SJCRH30 (cell line): ENCODE measurements at regions not wholly inside any gene's neighbourhood (a gene's known extent, or its start where the extent isn't known, plus 50 kb on each side); places are given as distances from the start of the nearest gene placed in this dataset.

Experiments used
- DNase-seq, 2 experiments: peaks; one replicate each; pipeline ENCODE4 v3.0.0-alpha.2; 2015 to 2020
- H3K27ac ChIP-seq: fragments of 250-450 bp; sonication (Bioruptor Pico); 2 replicates; pipeline ENCODE4 v1.5.1; 2020; ENCODE audit warnings: mild to moderate bottlenecking, moderate library complexity
- H3K27me3 ChIP-seq: fragments of 250-450 bp; sonication (Bioruptor Pico); 2 replicates; pipeline ENCODE4 v1.5.1; 2020; ENCODE audit warnings: mild to moderate bottlenecking, moderate library complexity
- H3K36me3 ChIP-seq: fragments of 250-450 bp; sonication (Bioruptor Pico); 2 replicates; pipeline ENCODE4 v1.5.1; 2020; ENCODE audit warnings: mild to moderate bottlenecking, moderate library complexity
- H3K4me1 ChIP-seq: fragments of 250-450 bp; sonication (Bioruptor Pico); 2 replicates; pipeline ENCODE4 v1.5.1; 2020; ENCODE audit warnings: mild to moderate bottlenecking, moderate library complexity
- H3K4me3 ChIP-seq: fragments of 250-450 bp; sonication (Bioruptor Pico); 2 replicates; pipeline ENCODE4 v1.5.1; 2020; ENCODE audit warnings: mild to moderate bottlenecking, moderate library complexity
- H3K9me3 ChIP-seq: fragments of 250-450 bp; sonication (Bioruptor Pico); replicated peaks from 2 replicates; pipeline ENCODE4 v1.5.1; 2020; ENCODE audit warnings: mild to moderate bottlenecking, moderate library complexity

DNA sequence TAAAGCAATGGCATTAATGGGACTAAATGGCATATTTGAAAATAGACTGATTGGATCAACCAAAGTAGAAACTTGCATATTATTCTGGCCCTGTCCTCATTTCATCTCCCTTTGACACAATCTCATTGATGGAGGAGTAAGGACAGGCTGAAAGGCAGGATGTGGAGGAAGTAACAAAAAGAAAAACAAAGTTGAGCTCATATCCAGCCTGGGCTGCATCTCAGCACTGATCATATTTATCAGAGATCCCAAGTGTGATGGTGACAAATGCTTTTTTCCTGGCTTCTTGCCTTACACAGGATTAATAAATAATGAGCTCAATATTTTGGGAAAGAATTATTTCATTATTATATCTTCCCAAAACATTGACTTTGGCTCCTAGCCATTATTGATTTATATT is 622.7 kb downstream of the CD109 start:
- no peak for DNase-seq
- no peak overlapping the region for H3K4me3 ChIP-seq
- no peak overlapping the region for H3K27ac ChIP-seq
- no peaks in the 10 kb centered on the region for H3K36me3 ChIP-seq
- H3K9me3 ChIP-seq: no peaks in the 10 kb centered on the region
- no peaks in the 10 kb centered on the region for H3K27me3 ChIP-seq
- no peaks in the 10 kb centered on the region for H3K4me1 ChIP-seq

DNA sequence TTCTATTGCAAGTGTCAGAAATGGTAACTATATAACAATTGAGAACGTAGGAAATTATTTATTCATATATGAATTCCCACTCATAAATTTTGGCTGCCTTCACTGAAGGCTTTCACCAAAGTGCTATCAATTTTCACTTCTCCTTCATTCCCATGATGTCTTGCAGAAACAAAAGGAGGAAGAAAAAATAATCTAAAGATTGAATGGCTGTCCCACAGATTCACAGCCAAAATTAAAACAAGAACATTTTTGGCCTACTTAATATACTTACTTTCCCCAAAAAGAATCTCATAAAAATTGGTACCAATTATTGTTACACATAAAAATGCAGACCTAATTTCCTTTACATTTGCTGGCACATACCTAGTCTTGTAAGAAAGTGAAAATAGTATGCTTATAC is 616.1 kb downstream of the CD109 start:
- no peaks in the 10 kb centered on the region for H3K4me1 ChIP-seq
- no peaks in the 10 kb centered on the region for H3K27me3 ChIP-seq
- H3K36me3 ChIP-seq: no peaks in the 10 kb centered on the region
- H3K9me3 ChIP-seq: no peaks in the 10 kb centered on the region
- H3K27ac ChIP-seq: no peak overlapping the region
- H3K4me3 ChIP-seq: no peak overlapping the region
- DNase-seq: no peak

DNA sequence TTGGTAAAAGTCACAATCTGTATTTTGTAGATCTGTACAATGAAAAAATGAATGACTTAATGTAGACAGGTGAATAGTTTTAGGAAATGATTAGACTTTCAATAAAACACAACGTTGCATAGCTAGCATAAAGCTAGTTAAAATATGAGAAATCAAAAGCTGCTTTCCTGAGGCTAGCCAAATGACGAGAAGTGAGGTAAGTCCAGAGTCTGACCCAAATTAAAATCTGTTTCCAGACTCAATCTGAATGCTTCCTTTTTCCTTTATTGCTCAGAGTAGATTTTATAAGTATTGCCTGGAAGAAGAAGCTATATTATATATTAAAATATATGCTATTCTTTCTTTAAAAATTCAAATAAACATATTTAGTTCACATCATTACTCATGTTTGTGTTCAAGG is 615.4 kb downstream of the CD109 start:
- Histone ChIP-seq H3K4me1 (no peaks in the 10 kb centered on the region), H3K4me3 (no peak overlapping the region), H3K36me3 (no peaks in the 10 kb centered on the region), H3K27ac (no peak overlapping the region), H3K9me3 (no peaks in the 10 kb centered on the region), H3K27me3 (no peaks in the 10 kb centered on the region)
- DNase-seq: no peak

DNA sequence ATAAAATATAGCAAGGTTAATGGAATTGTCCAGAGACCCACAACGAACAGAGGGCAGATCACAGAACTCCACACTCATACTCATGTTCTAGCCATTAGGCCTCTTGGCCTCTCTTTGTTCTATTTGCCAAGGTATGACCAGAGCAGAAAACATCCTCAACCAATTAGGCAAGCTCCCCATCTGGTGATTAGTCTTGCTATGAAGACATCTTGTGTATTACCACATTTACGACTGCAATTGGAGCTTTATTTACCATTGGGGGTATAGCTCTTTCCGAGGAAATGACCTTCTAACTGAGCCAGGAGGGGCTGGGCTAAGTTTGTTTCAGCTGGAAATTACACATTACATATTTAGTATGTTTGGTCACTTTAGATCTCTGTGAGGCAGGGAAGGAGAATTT is 593.9 kb downstream of the CD109 start:
- no peaks in the 10 kb centered on the region for H3K9me3 ChIP-seq
- no peak overlapping the region for H3K27ac ChIP-seq
- no peaks in the 10 kb centered on the region for H3K4me1 ChIP-seq
- no peak overlapping the region for H3K4me3 ChIP-seq
- DNase-seq: no peak
- H3K36me3 ChIP-seq: no peaks in the 10 kb centered on the region
- no peaks in the 10 kb centered on the region for H3K27me3 ChIP-seq

DNA sequence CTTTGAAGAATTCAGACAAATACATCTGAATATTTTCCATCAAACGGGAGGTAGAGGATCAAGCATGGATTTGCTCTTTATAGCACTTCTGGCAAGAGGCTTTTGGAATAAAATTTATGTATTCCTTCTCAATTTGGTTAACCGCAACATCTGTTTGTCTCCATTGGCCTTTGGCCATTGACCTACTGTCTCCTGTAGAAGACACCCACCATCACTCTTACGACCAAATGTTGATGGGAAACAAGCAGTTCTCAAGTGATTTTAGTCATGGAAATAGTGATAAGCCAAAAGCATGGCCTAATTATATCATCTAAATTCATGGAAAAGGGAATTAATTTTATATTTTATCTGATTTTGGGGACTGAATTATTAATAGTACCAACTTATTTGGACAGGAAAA is 591.9 kb downstream of the CD109 start:
- no peak overlapping the region for H3K27ac ChIP-seq
- no peak for DNase-seq
- no peaks in the 10 kb centered on the region for H3K27me3 ChIP-seq
- no peaks in the 10 kb centered on the region for H3K36me3 ChIP-seq
- peaks cover 3% of the 10 kb centered on the region; the same call in 1 of the 2 replicates for H3K4me1 ChIP-seq
- H3K4me3 ChIP-seq: no peak overlapping the region
- H3K9me3 ChIP-seq: no peaks in the 10 kb centered on the region

DNA sequence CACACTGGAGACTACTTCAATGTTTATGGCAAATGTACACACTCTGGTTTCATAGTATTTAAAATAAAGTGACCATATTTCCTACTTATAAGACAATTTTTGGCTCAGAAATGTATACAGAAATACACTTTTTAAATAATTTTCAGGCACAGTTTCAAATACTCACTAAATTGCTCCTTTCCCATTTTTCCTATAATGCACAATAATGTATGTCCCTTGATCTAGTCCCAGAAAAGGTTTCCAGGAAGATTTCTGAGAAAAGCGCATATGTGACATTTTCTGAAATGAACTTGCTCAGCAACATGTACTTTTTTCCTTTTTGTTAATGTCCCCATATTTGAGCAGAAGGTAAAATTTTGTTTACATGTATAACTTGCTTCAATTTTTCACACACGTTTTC is 591.4 kb downstream of the CD109 start:
- H3K9me3 ChIP-seq: no peaks in the 10 kb centered on the region
- H3K4me3 ChIP-seq: no peak overlapping the region
- peaks cover 3% of the 10 kb centered on the region; the same call in 1 of the 2 replicates for H3K4me1 ChIP-seq
- no peak overlapping the region for H3K27ac ChIP-seq
- no peak for DNase-seq
- no peaks in the 10 kb centered on the region for H3K27me3 ChIP-seq
- no peaks in the 10 kb centered on the region for H3K36me3 ChIP-seq

DNA sequence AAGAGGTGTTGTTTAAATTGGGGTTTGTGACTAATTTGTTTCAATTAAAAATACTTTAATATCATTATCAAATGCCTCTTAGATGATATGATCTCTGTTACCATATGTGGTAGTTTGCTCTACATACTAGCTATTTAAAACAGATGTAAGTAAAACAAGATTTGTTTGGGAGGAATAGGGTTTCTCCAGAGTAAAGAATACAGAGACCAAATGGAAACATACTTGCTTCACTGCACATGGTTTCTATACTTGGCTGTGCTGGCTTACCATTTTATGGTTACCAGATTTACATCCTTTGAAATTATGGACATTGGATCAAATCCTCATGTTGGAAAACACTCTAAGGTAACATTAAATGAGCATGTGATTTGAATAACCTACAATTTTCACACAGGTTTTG is 588.3 kb downstream of the CD109 start:
- no peaks in the 10 kb centered on the region for H3K36me3 ChIP-seq
- no peak for DNase-seq
- H3K27me3 ChIP-seq: no peaks in the 10 kb centered on the region
- H3K4me3 ChIP-seq: no peak overlapping the region
- H3K27ac ChIP-seq: no peak overlapping the region
- peaks cover 3% of the 10 kb centered on the region; the same call in 1 of the 2 replicates for H3K4me1 ChIP-seq
- H3K9me3 ChIP-seq: no peaks in the 10 kb centered on the region

GRCh38 chr6:74283532-74283931 is 587.5 kb downstream of the CD109 start:
- no peaks in the 10 kb centered on the region for H3K36me3 ChIP-seq
- no peaks in the 10 kb centered on the region for H3K9me3 ChIP-seq
- no peaks in the 10 kb centered on the region for H3K27me3 ChIP-seq
- peaks cover 7% of the 10 kb centered on the region for H3K4me1 ChIP-seq
- DNase-seq: no peak
- H3K4me3 ChIP-seq: no peak overlapping the region
- no peak overlapping the region for H3K27ac ChIP-seq

DNA sequence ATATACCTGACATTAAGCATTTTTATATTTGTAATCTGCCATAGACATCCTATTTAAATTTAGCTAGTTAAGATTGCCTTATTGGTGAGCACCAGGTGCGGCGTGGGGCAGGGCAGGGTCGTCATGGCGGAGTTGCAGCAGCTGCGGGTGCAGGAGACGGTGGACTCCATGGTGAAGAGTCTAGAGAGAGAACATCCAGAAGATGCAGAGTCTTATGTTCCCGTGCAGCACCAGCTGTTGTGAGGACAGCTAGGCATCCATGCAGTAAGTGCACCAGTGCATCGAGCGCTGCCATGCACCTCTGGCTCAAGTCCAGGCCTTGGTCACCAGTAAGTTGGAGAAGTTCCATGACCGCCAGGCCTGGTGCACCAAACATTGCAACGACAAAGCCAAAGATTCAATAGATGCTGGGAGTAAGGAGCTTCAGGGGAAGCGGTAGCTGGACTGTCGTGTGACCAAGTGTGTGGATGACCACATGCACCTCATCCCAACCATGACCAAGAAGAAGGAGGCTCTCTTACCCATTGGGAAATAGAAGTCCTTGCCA is 586.2 kb downstream of the CD109 start:
- no peaks in the 10 kb centered on the region for H3K9me3 ChIP-seq
- no peaks in the 10 kb centered on the region for H3K36me3 ChIP-seq
- no peaks in the 10 kb centered on the region for H3K27me3 ChIP-seq
- peaks cover 17% of the 10 kb centered on the region for H3K4me1 ChIP-seq
- no peak overlapping the region for H3K27ac ChIP-seq
- H3K4me3 ChIP-seq: no peak overlapping the region
- DNase-seq: no peak

DNA sequence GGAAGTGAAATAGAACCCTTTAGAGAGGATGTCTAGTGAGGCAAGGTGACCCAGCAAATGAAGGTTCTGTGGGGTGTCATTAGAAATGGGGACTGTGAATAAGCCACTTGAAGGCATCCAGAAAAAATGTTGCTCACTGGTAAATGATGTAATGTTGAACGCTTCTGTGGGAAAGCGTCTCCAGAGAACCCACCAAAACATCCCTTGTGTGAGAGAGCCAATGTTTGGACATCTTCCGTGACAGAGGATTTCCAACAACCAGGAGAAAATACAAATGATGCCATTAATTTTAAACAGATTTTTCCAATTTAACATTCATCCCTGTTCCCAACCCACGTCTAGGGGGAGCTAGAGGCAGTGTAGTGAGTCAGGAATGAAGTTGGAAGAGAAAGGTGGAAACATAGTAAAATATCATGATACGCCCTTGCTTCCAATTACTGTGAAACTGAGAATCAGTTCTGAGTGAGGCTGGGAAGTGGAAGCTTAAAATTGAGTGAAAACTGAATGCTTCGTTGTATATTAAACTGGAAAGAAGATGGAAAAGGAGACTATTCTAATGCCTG is 584.2 kb downstream of the CD109 start:
- no peak for DNase-seq
- Histone ChIP-seq H3K27ac (no peak overlapping the region), H3K27me3 (no peaks in the 10 kb centered on the region), H3K4me3 (no peak overlapping the region), H3K9me3 (no peaks in the 10 kb centered on the region), H3K36me3 (no peaks in the 10 kb centered on the region), H3K4me1 (peaks cover 29% of the 10 kb centered on the region)

GRCh38 chr6:74277777-74278186 is 581.8 kb downstream of the CD109 start:
- Histone ChIP-seq H3K4me3 (peak overlapping the region; percentile 26), H3K27ac (peak overlapping the region; percentile 66), H3K27me3 (no peaks in the 10 kb centered on the region), H3K4me1 (peaks cover 29% of the 10 kb centered on the region), H3K36me3 (no peaks in the 10 kb centered on the region), H3K9me3 (no peaks in the 10 kb centered on the region)
- peak; percentile 81 to 88 for DNase-seq

GRCh38 chr6:74273541-74273940 is 577.5 kb downstream of the CD109 start:
- H3K27me3 ChIP-seq: no peaks in the 10 kb centered on the region
- no peaks in the 10 kb centered on the region for H3K36me3 ChIP-seq
- H3K4me1 ChIP-seq: peaks cover 66% of the 10 kb centered on the region
- H3K9me3 ChIP-seq: no peaks in the 10 kb centered on the region
- no peak overlapping the region for H3K27ac ChIP-seq
- H3K4me3 ChIP-seq: no peak overlapping the region
- no peak for DNase-seq

- H3K27ac ChIP-seq: peak overlapping the region; percentile 93
- peaks cover 53% of the 10 kb centered on the region for H3K4me1 ChIP-seq
- no peaks in the 10 kb centered on the region for H3K27me3 ChIP-seq
- DNase-seq: peak; percentile 77 to 81
- peak overlapping the region; percentile 4; the same call in 1 of the 2 replicates for H3K4me3 ChIP-seq
- H3K36me3 ChIP-seq: no peaks in the 10 kb centered on the region
- peaks cover 2% of the 10 kb centered on the region; the same call in 1 of the 2 replicates for H3K9me3 ChIP-seq
These were observed 573.5 kb downstream of the CD109 start for GRCh38 chr6:74269600-74269858.

DNA sequence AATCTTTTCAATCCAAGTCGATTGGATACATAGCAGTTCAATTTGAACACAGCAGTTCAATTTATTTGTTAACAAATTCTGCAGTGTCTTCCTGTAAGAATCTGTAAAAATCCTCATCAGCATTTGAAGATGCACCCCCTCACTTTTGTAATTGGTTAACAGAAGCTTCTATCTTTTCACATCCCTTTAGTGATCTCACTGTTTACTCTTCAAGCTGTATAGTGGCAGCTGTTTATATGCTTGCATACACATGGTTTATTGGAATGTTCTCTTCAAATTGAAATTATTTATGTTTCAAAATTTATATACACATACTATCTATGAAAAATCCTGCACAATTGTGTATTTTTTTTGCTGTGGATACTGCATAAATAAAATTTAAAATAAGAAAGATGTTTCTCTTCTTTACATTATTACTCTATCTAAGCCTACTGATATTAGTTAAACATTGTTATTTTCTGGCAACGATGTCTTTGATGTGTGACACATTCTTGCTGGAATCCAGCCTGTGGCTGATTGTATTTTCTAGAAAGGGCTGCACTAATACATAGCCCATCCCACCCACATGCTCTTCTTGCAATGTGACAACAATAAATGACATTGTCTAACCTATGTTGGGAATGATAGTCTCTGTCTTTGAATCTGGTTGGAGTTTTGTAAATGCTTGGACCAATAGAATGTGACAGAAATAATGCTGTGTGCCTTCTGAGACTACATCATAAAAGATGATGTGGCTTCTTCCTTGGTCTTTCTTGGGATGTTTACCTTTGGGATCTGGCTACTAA is 573.0 kb downstream of the CD109 start:
- H3K27ac ChIP-seq: peak overlapping the region; percentile 93
- peaks cover 2% of the 10 kb centered on the region; the same call in 1 of the 2 replicates for H3K9me3 ChIP-seq
- no peaks in the 10 kb centered on the region for H3K27me3 ChIP-seq
- H3K4me1 ChIP-seq: peaks cover 53% of the 10 kb centered on the region
- DNase-seq: peak in 1 of 2 experiments; percentile 54
- no peaks in the 10 kb centered on the region for H3K36me3 ChIP-seq
- H3K4me3 ChIP-seq: peak overlapping the region; percentile 4; the same call in 1 of the 2 replicates

GRCh38 chr6:74259981-74260380 is 564.0 kb downstream of the CD109 start:
- Histone ChIP-seq H3K27ac (no peak overlapping the region), H3K36me3 (no peaks in the 10 kb centered on the region), H3K27me3 (no peaks in the 10 kb centered on the region), H3K9me3 (peaks cover 5% of the 10 kb centered on the region; the same call in 1 of the 2 replicates), H3K4me1 (peaks cover 13% of the 10 kb centered on the region), H3K4me3 (no peak overlapping the region)
- no peak for DNase-seq
